Dermis blood vessel endothelial cell (primary cell): ENCODE measurements at regions not wholly inside any gene's neighbourhood (a gene's known extent, or its start where the extent isn't known, plus 50 kb on each side); places are given as distances from the start of the nearest gene placed in this dataset.
"Not testable (repeated sequence)": the region's sequence is repeated elsewhere in the genome, so short reads cannot be mapped to it uniquely, and the experiment has no call there.

ENCODE experiments used
- DNase-seq: peaks from one replicate; pipeline ENCODE4 v3.0.0; 2010

DNA sequence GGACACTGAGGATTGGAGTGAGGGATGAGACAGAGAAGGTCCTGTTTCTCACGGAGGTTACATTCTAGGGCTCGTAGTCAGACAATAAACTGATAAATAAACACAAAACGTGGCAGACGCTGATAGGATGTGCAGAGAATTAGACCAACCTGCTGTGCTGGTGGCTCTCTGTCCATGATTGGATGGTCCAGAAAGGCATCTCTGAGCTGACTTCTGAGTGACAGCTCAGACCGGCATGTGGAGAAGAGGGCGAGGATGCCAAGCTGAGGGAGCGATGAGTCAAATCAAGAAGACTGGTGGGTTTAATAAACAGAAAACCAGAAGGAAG, 132.3 kb upstream of the TAF11L2 start:
- no peak for DNase-seq

DNA sequence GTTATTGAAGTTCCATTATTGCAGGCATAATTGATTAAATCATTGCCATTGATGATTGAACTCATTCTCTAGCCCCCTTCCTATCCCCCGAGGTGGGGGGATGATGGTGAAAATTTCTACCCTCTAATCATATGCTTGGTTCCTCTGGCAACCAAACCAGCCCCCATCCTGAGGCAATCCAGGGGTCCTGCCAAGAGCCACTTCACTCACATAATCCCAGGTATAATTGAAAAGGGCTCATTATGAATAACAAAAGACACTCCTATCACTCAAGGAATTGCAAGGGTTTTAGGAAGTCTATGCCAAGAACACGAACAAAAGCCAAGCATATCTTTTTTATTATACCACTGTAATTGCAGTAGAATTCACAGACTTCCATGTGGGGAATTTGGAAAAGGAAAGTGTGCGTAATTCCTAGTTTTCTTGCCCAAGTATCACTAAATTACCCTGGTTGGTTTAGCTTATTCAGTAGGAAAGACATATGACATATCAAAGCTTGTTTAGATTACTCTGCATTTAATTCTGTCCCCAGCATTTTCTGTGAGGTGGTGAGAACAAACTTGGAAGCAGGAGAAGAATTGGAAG, 130.7 kb upstream of the TAF11L2 start:
- no peak for DNase-seq

DNA sequence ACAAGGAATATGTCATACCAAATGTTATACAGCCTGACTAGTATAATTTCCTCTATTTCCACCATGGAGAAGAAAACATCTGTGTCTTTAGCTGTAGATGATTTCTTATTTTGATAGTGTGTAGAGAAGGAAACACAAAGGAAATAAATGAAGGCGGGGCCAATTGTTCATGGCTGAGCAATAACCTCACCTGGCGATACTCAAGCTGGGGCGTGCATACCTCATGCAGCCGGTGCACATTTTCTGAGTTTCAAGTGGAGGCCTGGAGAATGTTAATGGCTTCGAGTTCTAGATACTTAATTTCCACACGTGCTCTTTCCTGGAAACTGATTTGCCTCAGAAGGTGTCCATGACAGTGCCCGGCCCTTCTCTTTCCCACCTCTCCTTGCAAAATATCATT, 127.4 kb upstream of the TAF11L2 start:
- no peak for DNase-seq

DNA sequence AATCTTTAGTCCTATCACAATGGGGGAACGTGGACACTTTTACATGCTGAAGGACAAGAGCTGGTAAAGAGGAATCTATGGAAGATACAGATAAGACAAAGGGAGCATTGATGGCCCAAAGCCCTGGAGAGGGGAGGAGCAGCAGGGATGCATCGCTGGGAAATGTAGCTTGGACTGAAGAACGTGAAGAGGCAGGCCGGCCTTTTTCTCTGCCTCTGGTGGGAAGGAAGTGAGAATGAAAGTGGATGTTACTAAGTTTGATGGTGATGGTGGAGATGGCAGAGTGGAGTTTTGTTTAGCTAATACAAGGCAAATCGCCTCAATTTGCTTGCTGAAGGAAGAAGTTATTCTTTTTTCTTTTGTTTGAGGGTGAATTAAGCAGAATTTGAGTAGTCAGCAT, 124.6 kb upstream of the TAF11L2 start:
- DNase-seq: no peak

DNA sequence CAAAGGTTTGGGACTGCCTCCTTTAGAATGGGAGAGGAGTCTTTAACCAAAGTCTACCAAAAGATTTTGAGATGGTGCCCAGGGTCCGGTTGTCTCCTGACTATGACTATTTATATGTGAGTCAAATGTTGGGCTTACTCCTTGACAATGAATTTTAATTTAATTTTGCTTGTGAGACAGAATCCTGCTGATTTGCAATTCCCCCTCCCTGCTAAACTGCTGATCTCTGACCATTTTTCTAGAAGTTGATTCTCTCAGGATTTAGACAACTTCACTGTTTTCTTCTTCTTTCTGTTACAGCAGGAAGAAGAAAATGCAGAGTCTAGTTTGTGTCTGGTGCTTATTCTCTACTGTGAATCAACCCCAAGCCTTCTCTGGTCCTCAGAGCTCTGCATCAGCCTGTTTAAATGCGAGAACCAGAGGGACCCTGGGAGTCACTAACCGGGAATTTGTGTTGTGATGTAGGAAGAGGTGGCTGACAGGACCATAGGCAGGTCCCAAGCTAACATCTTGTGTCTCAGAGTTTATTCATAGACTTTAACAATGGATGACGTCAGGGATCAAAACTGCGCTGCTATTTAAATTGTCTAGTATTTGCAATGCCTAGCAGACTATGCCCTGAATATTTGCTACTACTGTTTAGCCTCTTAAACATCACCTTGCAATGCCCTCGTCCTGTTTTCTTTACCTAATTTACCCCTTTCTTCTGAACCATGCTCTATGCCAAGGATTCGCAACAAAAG, 124.0 kb upstream of the TAF11L2 start:
- peak; percentile 13 for DNase-seq

DNA sequence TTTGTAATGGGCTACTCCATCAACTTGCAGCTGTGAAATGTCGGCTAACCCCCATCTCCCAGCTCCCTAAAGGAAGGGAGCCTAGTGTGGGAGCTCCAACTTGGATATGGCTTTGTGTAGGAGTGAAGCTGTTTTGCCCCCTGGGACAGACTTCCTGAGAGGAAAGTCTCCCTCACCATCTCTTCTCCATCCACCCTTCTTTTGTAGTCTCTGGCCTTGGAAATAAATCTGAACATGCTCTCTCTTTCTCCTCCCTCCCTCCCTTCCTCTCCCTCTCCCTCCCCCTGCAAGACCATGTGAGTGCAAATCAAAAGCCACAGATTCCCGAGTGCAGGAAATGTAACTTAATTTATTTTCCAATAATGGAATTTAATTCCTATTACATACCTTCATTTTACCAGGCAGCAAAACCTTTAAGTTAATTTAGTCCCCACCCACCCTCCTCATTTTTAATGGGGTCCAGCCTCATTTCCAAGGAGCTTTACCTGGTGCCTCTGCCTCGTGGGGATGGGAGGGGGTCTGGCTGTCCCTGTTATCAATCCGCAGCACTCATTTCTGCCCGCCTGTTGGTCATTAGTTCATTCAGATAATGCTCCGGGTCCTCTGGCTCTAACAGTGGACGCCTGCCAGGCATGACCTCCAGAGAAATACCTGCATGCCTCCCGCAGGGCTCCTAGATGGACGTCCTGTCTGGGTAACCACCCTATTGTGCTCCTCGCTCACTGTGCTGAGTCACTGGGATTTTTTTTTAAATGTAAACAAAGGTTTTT, 122.9 kb upstream of the TAF11L2 start:
- DNase-seq: peak; percentile 25

DNA sequence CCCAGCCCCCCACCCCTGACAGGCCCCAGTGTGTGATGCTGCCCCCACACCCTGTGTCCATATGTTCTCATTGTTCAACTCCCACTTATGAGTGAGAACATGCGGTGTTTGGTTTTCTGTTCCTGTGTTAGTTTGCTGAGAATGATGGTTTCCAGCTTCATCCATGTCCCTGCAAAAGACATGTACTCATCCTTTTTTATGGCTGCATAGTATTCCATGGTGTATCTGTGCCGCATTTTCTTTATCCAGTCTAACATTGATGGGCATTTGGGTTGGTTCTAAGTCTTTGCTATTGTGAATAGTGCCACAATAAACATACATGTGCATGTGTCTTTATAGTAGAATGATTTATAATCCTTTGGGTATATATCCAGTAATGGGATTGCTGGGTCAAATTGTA, 122.1 kb upstream of the TAF11L2 start:
- not testable (repeated sequence) for DNase-seq

DNA sequence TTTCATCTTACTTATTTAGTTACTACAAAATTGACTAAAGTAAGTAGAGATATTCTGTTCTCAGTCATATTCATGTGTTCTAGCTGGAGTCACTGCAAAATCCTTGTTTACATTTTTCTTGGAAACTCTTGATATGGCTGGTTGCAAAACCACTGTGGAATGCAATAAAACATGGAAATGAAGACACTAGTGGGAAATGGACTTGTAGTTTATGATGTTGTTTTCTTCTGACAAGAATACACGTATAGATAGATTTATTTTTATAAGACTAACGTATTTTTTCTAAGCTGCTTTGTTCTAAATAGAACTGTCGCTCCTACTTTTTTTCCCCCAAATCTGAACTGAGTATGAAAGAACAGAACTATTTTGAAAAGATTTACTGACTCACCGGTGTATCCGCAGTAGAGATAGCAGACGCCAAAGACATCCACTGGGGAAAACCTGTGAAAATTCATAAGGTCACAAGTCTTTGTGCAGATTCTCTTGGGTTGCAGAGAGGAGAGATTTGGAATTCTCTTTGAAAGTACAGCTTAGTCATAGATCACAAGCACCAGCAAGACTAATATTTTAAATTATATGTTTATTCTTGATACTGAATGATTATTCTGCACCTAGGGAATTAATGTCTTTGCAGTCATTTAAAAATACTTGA, 119.6 kb upstream of the TAF11L2 start:
- no peak for DNase-seq

DNA sequence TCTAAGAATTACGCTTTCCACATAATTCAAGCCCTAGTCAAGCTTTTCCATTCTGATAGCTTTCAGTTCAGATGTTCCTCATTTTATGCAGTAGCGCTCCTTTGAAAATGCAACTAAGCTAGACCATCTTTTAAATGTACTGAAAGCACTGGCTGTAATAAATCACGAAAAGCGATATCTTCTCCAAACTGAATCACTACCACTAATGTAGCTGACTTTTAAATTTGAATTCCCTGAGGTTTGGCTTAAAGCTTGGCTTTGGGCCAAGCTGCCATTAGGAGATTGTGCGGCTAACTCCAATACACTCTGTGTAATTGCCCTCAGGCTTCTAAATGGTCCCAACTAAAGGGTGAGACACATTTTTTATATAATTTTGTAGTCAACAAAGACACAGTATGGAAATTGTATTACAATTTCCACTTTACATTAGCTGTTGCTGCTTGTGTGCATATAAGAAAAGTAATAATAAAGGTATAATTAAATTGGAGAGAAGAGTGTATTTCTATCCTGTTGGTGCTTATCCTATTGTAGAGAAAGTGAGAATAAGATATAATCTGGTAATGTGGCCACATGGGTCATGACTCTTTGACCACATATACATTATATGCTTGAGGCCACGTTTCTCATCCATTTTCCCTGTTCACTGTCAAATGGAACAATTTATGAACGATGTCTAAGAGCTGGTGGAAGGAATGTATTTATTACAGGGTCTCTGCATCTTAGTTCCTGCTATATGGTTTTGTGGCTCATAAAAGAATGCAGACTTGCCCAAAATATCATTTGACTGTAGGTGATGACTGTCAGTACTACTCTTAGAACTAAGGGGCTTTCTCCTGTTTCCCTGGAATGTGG, 118.7 kb upstream of the TAF11L2 start:
- no peak for DNase-seq

DNA sequence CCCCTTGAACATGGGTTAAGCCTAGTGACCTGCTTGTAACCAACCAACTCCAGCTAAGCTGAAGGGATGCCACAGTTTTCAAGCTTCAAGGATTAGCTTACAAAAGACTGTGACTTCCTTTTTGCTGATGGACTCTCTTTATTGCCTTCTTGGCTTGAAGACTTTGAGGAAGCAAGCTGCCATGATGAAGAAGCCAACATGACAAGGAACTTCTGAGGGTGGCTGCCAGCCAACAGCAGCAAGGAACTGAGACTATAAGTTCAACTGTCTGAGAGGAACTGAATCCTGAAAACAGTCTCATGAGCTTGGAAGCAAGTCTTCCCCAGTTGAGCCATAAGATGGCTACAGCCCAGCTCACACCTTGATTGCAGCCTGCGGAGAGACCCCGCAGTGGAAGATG, 116.1 kb upstream of the TAF11L2 start:
- no peak for DNase-seq

DNA sequence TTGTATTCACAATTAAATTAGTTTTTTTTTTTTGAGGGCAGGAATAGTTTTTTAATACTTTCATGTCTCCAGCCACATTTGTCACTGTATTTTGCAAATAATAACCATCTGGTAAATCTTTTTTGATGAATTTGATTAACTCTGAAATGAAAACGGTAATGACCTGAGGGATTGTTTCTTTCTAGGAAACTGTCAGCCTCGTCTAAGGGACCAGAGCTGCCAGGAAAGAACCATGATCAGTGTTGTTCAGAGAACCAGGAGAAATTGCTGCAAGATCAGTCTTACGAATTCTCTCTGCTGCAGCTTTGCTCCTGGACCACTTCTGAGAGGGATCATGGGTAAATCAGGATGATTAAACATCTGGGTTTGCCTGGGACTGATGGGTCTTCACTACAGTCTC, 114.5 kb upstream of the TAF11L2 start:
- DNase-seq: no peak

DNA sequence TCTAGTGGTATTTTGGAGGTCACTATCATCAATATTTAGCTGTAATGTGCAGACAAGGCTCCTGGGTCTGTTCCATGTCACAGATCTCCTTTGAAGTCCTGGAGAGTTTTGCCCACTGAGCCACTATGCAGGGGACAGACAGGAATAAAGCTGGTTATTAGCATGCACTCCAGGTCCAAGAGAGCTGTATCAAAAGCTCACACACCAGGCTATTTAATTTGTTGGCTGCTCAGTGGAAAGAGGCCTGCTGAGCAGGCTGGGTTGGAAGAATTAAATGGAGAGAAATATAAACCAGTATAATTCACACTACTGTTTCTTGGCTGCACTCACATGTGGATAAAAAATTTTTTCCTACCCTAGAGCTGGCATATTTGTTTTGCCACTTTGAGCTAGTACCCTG, 113.8 kb upstream of the TAF11L2 start:
- no peak for DNase-seq

DNA sequence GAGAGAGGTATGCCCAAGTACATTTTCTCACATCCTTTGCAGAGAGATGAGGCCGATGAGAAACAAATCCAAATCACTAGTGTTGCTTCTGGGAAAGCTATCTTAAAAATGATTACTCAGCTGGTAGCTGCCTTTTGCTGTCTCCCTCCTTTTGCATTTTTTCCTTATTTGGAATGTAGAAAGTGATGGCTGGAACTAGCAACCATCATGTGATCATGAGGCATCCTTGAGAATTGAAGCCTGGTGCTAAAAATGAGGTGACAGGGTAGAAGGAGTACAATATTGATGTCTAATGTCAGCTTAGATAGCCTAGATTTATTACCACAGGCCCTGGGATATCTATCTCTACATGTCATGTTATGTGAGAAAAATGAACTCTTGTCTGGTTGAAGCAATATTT, 109.3 kb upstream of the TAF11L2 start:
- DNase-seq: no peak

DNA sequence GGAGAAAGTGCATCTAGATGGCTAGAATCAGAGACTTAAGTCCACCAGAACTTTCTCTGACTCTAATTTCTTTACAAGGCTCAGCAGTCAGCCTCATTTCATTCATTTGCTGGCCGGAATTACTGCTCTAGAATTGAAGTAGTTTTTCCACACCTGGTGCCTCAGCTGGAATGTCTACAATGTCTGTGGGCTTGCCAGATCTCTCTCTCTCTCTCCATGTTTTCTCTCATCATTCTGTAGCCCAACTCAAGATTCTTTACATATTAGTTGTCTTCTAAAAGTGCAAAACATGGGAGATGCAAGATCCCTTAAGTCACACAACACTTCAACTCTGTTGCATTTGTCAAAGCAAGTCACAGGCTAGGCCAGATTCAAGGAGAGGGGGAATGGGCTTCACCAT, 103.9 kb upstream of the TAF11L2 start:
- DNase-seq: no peak

DNA sequence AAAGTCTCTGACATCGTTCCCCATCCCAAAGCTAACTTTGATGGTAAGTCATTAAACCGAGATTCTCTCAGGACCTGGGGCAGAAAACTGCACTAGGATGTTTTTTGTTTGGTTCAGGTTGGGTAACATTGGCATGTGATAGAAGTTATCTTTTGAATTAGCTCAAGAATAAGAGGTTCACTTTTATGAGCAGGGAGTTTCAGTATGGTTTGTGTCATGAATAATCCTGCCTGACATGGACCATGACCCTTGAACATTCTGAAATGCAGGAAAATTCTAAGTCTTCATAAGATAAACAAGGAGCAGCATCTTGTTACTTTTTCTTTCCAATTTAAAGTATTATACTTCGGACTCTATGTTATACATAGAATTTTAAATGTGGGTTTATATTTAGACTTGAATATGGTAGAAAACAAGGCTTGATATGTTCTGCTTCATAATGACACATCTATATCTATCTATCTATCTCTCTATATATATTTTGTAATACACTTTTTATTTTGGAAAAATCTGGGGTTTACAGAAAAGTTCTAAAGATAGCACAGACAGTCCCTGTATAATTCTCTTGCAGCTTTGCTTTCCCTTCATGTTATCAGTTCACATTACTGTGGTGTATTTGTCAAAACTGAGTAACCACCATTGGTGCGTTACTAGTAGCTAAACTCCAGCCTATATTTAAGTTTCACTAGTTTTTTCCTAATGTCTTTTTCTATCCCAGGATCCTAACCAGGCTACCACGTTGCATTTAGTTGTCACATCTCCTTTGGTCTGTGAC, 102.7 kb upstream of the TAF11L2 start:
- no peak for DNase-seq

DNA sequence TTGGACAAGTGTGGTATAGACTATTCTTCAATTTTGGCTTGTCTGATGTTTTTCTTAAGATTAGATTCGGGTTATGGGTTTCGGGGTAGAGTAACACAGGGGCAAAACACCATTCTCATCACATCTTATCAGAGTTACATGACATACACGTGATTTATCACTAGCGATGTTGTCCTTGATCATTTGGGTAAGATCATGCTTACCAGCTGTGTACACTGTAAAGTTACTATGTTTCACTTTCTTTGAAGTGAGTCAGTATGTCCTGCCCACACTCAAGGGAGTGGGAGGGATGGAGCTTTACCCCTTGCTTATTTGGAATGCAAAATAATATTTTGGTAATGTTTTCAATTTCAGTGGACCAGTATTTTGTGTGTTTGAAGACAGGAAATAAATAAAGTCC, 101.8 kb upstream of the TAF11L2 start:
- no peak for DNase-seq

DNA sequence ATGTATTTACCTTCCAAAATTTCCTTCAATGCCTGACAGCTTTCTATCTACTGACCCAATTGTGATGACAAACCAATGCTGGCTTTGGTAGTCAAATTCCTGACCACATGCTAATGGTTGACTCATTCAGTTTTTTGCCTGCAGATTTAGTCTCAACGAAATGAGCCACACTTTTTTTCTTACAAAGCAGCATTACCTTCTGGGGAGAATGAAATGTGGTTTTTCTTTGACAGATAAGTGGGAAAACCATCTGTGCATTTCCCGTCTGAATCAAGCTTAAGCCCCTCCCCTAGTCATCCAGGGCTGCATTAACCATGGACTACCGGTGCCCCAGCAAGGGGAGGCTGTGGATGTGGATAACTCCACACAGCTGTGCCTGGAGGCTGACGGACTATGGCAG, 99.6 kb upstream of the TAF11L2 start:
- DNase-seq: no peak

DNA sequence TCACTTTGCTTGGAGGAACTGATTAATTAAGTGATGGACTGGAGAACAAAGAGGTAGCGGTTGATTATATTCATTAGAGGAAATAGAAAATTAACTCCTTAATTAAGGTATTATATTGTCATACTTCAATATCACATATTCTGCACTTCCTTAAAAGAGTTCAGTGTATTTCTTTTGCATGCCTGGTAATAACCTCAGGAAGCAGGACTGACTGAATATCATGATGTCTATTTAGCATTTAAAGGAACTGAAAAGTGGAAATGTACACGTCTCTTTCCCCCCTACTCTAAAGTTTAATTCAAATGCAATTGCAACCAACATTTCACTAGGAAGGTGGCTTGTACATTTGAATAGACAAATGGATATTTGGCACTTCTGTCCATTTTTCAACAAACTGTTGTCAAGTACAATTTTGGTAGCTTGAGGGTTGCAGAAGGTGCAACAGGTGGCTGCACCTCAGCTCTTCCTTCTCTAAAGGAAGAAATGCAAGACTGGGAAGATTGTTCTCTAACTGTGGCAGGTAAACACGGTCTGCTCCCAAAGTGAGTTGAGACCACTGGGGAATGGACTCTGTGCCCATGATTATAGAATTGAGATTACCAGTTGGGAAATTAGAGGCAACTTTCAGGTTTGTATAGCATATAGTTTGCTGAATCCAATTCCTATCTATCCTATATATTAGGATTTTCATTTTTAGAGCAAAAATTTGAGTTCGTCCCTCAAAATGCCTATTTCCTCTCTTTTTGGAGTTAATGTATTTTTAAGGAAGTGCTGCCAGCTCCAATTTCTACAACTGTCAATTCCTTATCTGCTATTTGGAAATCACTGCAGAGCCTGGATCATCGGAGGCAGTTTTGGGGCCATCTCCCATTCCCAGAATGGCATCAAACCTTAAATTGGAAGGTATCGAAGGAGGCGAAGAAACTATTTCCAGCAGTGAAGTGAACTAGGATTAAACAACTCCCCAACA, 98.9 kb upstream of the TAF11L2 start:
- no peak for DNase-seq

DNA sequence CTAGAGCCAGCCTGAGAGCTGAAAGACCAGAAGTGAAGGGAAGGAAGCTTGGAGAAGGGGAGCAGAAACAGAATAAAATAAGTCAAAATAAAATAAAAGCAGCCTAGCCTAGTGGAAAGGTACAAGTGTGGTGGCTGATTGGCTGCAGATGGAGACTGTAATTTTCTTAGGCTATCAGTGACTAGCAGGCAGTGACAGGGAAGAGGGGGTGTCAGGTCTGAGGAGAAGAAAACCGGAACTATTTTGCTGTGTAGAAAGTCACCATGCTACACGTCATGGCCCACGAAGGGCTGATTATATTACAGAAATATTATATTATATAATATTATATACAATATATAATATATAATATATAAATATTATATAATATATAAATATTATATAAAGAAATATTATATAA, 98.1 kb upstream of the TAF11L2 start:
- DNase-seq: no peak

DNA sequence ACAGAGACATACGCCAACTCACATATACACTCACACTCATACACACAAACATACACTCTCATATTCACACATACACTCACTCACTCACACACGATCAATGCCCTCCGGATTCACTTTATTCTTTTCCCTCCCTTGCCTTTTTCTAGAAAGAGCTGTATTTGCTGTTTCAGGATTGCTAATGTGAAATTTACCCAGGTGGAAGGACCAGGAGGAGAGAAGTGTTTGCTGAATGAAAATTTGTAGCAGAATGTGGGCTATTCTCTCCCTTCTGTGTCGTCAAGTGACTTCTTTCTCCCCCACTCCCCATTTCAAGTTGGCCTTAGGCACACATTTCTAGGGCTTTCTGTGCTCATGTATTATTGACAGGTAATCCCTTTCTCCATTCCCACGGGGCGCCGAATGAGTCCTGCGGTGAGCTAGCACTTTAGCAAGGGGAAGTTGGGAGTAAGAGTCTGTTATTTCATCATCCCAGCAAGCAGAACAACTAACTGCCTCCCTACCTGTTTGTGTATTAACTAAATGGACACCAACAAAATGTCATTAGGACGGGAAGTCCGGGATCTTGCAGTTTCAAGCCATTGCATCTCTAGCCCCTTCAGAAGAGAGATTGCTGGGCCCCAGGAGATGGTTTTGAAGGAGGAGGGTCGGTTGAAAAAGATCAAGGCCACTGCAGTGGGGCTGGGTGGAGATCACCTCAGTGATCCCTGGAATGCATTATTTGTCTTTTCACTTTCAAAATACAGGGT, 97.1 kb upstream of the TAF11L2 start:
- no peak for DNase-seq
